ENCODE measurements at regions not wholly inside any gene's neighbourhood (a gene's known extent, or its start where the extent isn't known, plus 50 kb on each side); places are given as distances from the start of the nearest gene placed in this dataset.

DNA sequence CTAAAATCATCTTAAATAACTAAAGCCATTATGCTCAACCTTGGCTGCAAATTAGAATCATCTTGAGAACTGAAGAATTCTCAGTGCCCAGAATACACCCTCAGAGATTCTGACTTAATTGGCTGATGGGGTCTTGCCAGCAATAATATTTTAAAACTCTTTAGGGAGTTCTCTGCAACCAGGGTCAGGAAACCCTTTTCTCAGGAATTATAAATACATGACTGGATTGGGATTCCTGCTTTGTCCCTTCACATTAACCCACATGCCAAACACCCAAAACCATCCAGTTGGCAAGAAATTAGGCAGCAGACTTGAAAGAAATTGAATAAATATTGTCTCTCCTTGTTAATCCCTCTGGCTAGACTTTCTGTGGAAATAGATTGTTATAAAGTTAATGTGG, 482.3 kb upstream of the NECTIN3 start:
- H3K9ac ChIP-seq (ENCODE audit: low read length in 2 of 2): no peak overlapping the region
- H3K27me3 ChIP-seq (ENCODE audit: control insufficient read depth in 1 of 2, insufficient read depth in 2 of 2, low read length in 2 of 2): no peaks in the 10 kb centered on the region
- H3K9me3 ChIP-seq (ENCODE audit: control insufficient read depth in 2 of 2, low read length in 2 of 2): no peaks in the 10 kb centered on the region
- no peak overlapping the region for H3K27ac ChIP-seq (ENCODE audit: low read length)
- no peak overlapping the region for H3K4me3 ChIP-seq (ENCODE audit: low read length in 2 of 2)
- no peaks in the 10 kb centered on the region for H3K36me3 ChIP-seq (ENCODE audit: control insufficient read depth in 2 of 2, insufficient read depth in 2 of 2, low read length in 2 of 2)
- H3K4me1 ChIP-seq (ENCODE audit: control insufficient read depth, insufficient read depth, low read length): no peaks in the 10 kb centered on the region

DNA sequence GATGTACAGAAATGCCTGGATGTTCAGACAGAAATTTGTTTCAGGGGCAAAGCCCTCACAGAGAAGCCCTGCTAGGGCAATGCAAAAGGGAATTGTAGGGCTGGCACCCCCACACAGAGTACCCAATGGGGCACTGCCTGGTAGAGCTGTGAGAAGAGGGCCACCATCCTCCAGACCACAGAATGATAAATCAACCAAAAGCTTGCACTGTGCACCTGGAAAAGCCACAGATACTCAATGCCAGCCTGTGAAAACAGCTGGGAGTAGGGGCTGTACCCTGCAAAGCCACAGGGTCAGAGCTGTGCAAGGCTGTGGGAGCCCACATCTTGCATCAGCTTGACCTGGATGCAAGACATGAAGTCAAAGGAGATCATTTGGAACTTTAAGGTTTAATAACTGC, 477.9 kb upstream of the NECTIN3 start:
- H3K36me3 ChIP-seq (ENCODE audit: control insufficient read depth in 2 of 2, insufficient read depth in 2 of 2, low read length in 2 of 2): no peaks in the 10 kb centered on the region
- no peak overlapping the region for H3K4me3 ChIP-seq (ENCODE audit: low read length in 2 of 2)
- H3K27me3 ChIP-seq (ENCODE audit: control insufficient read depth in 1 of 2, insufficient read depth in 2 of 2, low read length in 2 of 2): no peaks in the 10 kb centered on the region
- no peak overlapping the region for H3K9ac ChIP-seq (ENCODE audit: low read length in 2 of 2)
- H3K4me1 ChIP-seq (ENCODE audit: control insufficient read depth, insufficient read depth, low read length): no peaks in the 10 kb centered on the region
- peaks cover 0 to 2% of the 10 kb centered on the region in 2 donors for H3K9me3 ChIP-seq (ENCODE audit: control insufficient read depth in 2 of 2, low read length in 2 of 2)
- no peak overlapping the region for H3K27ac ChIP-seq (ENCODE audit: low read length)

DNA sequence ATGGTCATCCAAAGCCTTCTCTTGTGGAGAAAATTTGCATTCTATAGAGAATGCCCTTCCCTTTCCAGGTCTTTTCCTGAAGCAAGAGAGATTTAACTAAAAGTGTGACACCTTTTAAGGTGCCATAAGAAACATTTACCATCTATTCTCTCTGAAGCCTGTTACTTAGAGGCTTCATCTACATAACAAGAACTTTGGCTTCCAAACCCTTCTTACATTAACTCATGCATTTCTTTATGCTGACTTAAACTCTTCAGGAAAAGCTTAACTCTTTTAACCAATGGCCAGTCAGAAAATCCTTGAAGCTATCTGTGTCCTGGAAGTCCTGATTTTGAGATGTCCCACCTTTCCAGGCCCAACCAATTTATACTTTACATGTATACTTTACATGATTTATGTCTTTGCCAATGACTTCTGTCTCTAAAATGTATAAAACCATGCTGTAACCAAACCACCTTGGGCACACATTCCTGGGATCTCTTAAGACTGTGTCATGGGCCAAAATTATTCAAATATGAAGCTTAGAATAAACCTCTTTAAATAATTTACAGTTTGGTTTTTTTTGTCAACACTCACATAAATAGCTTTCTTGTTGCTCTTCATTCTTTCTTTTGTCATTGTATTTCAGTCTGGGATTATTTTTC, 472.6 kb upstream of the NECTIN3 start:
- H3K27me3 ChIP-seq (ENCODE audit: control insufficient read depth in 1 of 2, insufficient read depth in 2 of 2, low read length in 2 of 2): no peaks in the 10 kb centered on the region
- H3K36me3 ChIP-seq (ENCODE audit: control insufficient read depth in 2 of 2, insufficient read depth in 2 of 2, low read length in 2 of 2): no peaks in the 10 kb centered on the region
- no peak overlapping the region for H3K4me3 ChIP-seq (ENCODE audit: low read length in 2 of 2)
- H3K27ac ChIP-seq (ENCODE audit: low read length): no peak overlapping the region
- no peaks in the 10 kb centered on the region for H3K4me1 ChIP-seq (ENCODE audit: control insufficient read depth, insufficient read depth, low read length)
- peaks cover 0 to 2% of the 10 kb centered on the region in 2 donors for H3K9me3 ChIP-seq (ENCODE audit: control insufficient read depth in 2 of 2, low read length in 2 of 2)
- no peak overlapping the region for H3K9ac ChIP-seq (ENCODE audit: low read length in 2 of 2)

DNA sequence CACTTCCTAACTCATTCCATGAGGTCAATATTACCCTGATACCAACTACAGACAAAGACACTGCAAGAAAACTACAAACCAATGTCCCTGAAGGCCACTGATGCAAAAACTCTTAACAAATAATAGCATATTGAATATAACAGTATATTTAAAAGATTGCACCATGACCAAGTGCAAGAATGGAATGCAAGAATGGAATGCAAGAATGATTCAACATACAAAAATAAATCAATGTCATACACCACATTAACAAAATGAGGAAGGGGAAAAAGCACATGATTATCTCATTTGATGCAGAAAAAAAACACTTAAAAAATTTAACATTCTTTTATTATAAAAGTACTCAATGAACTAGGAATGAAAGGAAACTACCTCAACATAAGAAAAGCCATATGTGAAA, 463.1 kb upstream of the NECTIN3 start:
- Histone ChIP-seq H3K4me1 (ENCODE audit: control insufficient read depth, insufficient read depth, low read length) (no peaks in the 10 kb centered on the region), H3K4me3 (ENCODE audit: low read length in 2 of 2) (no peak overlapping the region), H3K27ac (ENCODE audit: low read length) (no peak overlapping the region), H3K36me3 (ENCODE audit: control insufficient read depth in 2 of 2, insufficient read depth in 2 of 2, low read length in 2 of 2) (no peaks in the 10 kb centered on the region), H3K27me3 (ENCODE audit: control insufficient read depth in 1 of 2, insufficient read depth in 2 of 2, low read length in 2 of 2) (no peaks in the 10 kb centered on the region), H3K9me3 (ENCODE audit: control insufficient read depth in 2 of 2, low read length in 2 of 2) (no peaks in the 10 kb centered on the region), H3K9ac (ENCODE audit: low read length in 2 of 2) (no peak overlapping the region)

DNA sequence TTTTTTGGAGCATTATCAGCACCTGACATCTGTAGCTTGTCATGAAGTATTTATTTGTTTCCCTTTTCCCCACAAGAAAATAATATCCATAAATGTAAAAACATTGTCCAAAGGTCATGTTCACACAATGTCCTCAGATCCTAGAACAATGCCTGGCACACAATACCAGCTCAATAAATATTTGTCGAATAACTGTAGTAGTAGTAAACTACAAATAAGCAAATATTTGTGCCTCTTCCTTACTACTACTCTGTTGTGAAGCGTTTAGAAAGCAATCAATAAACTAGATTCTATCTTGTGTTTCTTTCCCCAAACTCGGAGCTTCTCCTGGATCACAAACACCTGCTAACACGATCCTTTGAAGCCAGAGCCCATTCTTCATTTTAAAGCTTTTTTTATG, 459.6 kb upstream of the NECTIN3 start:
- Histone ChIP-seq H3K27ac (ENCODE audit: low read length) (no peak overlapping the region), H3K4me1 (ENCODE audit: control insufficient read depth, insufficient read depth, low read length) (no peaks in the 10 kb centered on the region), H3K9me3 (ENCODE audit: control insufficient read depth in 2 of 2, low read length in 2 of 2) (no peaks in the 10 kb centered on the region), H3K27me3 (ENCODE audit: control insufficient read depth in 1 of 2, insufficient read depth in 2 of 2, low read length in 2 of 2) (no peaks in the 10 kb centered on the region), H3K4me3 (ENCODE audit: low read length in 2 of 2) (no peak overlapping the region), H3K36me3 (ENCODE audit: control insufficient read depth in 2 of 2, insufficient read depth in 2 of 2, low read length in 2 of 2) (no peaks in the 10 kb centered on the region), H3K9ac (ENCODE audit: low read length in 2 of 2) (no peak overlapping the region)

DNA sequence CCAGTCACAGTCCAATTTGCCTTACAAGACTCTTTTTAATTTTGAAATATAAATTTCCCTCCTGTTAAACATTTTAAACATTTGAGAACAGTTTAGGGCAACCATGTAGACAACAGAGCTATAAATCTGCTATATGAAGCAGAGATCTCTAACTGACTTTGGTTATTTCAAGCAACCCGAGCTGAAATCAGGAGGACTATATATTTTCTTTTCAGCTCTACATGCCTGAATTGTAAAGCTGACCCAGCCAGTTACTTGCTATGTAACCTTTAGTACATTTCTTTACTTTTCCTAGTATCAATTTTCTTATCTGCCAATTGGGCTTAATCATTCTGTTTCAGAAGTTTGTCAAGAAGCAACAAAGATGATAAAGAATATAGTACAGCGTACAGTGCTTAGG, 457.4 kb upstream of the NECTIN3 start:
- H3K27me3 ChIP-seq (ENCODE audit: control insufficient read depth in 1 of 2, insufficient read depth in 2 of 2, low read length in 2 of 2): no peaks in the 10 kb centered on the region
- H3K4me1 ChIP-seq (ENCODE audit: control insufficient read depth, insufficient read depth, low read length): no peaks in the 10 kb centered on the region
- H3K4me3 ChIP-seq (ENCODE audit: low read length in 2 of 2): no peak overlapping the region
- no peaks in the 10 kb centered on the region for H3K9me3 ChIP-seq (ENCODE audit: control insufficient read depth in 2 of 2, low read length in 2 of 2)
- H3K27ac ChIP-seq (ENCODE audit: low read length): no peak overlapping the region
- H3K9ac ChIP-seq (ENCODE audit: low read length in 2 of 2): no peak overlapping the region
- no peaks in the 10 kb centered on the region for H3K36me3 ChIP-seq (ENCODE audit: control insufficient read depth in 2 of 2, insufficient read depth in 2 of 2, low read length in 2 of 2)

DNA sequence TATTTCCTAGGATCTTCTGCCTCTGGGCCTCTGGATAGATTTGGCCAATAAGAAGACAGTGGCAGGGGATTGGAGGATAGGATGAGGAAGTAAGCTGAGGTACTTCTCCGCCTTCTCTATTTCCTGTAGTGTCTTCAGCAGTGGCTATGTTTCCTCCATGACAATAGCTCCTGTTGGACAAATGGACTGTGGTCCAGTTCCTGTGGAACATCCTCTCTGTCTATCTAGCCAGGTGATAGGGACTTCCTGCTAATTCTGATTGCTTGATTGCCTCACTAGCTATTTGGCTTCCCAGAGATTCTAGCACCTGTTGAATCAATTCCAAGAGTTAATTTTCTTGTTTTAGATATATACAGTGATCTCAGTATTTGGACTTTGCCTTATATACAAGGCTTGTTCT, 456.2 kb upstream of the NECTIN3 start:
- Histone ChIP-seq H3K9ac (ENCODE audit: low read length in 2 of 2) (no peak overlapping the region), H3K4me1 (ENCODE audit: control insufficient read depth, insufficient read depth, low read length) (no peaks in the 10 kb centered on the region), H3K9me3 (ENCODE audit: control insufficient read depth in 2 of 2, low read length in 2 of 2) (no peaks in the 10 kb centered on the region), H3K4me3 (ENCODE audit: low read length in 2 of 2) (no peak overlapping the region), H3K27ac (ENCODE audit: low read length) (no peak overlapping the region), H3K27me3 (ENCODE audit: control insufficient read depth in 1 of 2, insufficient read depth in 2 of 2, low read length in 2 of 2) (no peaks in the 10 kb centered on the region), H3K36me3 (ENCODE audit: control insufficient read depth in 2 of 2, insufficient read depth in 2 of 2, low read length in 2 of 2) (no peaks in the 10 kb centered on the region)

DNA sequence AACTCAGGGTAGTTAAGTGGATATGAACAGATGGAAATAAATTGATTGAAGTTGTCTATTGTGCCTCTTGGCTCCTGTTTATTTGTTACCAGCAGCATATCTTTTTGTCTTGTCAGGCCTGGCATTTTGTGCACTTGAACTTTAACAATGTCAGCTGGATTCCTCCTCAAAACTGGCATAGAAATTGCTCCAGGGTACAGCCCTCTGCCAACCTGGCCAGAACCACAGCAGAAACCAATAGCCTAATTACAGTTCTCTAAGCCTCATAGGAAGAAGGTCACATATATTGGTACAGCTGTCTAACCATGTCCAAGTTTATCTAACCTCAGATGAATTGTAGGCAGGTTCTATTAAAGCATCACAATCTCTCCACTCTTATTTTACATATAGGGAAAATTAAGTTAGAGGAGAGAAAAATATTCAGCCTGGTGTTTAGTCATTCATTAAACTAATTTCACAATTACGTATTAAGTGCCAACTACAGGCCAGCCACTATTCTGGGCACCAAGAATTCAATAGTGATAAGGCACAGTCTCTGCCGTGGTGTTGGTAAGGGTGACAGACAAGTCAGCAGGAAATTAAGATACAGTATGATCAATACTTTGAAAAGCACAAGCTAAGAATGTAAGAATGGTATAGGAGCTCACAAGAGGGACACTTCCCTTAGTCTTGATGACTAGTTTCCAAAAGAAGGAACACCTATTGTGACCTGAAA, 452.9 kb upstream of the NECTIN3 start:
- no peak overlapping the region for H3K4me3 ChIP-seq (ENCODE audit: low read length in 2 of 2)
- no peaks in the 10 kb centered on the region for H3K27me3 ChIP-seq (ENCODE audit: control insufficient read depth in 1 of 2, insufficient read depth in 2 of 2, low read length in 2 of 2)
- H3K36me3 ChIP-seq (ENCODE audit: control insufficient read depth in 2 of 2, insufficient read depth in 2 of 2, low read length in 2 of 2): no peaks in the 10 kb centered on the region
- H3K9ac ChIP-seq (ENCODE audit: low read length in 2 of 2): no peak overlapping the region
- H3K4me1 ChIP-seq (ENCODE audit: control insufficient read depth, insufficient read depth, low read length): no peaks in the 10 kb centered on the region
- no peaks in the 10 kb centered on the region for H3K9me3 ChIP-seq (ENCODE audit: control insufficient read depth in 2 of 2, low read length in 2 of 2)
- H3K27ac ChIP-seq (ENCODE audit: low read length): no peak overlapping the region

DNA sequence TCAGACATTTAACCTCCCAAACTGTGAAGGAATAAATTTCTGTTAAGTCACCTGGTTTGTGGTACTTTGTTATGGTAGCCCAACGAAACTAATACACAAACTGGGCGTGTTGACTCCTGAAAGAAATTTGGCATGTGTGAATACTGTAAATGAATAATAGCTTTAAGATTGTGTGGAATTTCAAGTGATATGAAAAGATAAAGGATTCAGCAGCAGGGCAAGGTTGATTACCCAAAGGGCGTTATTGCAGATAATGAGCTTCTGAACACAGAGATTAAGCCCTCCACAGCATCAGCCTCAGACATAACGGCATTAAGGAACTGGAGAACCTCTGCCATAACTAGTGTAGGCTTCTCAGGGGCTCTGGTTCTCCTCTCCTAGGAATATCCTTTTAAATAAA, 451.5 kb upstream of the NECTIN3 start:
- Histone ChIP-seq H3K27ac (ENCODE audit: low read length) (no peak overlapping the region), H3K36me3 (ENCODE audit: control insufficient read depth in 2 of 2, insufficient read depth in 2 of 2, low read length in 2 of 2) (no peaks in the 10 kb centered on the region), H3K27me3 (ENCODE audit: control insufficient read depth in 1 of 2, insufficient read depth in 2 of 2, low read length in 2 of 2) (no peaks in the 10 kb centered on the region), H3K9ac (ENCODE audit: low read length in 2 of 2) (no peak overlapping the region), H3K4me3 (ENCODE audit: low read length in 2 of 2) (no peak overlapping the region), H3K9me3 (ENCODE audit: control insufficient read depth in 2 of 2, low read length in 2 of 2) (no peaks in the 10 kb centered on the region), H3K4me1 (ENCODE audit: control insufficient read depth, insufficient read depth, low read length) (no peaks in the 10 kb centered on the region)

DNA sequence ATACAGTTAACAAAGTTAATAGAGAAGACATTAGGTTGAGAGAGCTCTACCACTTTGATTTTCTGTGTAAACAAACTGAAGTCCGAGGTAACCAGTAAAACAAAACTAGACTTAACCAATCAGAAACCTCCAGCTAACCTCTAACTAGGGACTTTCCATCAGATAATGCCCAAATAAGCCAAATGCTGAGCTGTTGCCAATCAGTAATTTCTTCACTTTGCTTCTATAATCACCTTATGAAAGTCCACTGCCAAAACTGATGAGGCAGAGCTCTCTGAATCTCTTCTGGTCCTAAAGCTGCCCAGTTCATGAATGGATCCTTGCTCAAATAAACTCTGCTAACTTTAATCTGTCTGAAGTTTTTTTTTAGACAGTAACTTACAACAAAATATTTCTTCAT, 448.0 kb upstream of the NECTIN3 start:
- no peaks in the 10 kb centered on the region for H3K4me1 ChIP-seq (ENCODE audit: control insufficient read depth, insufficient read depth, low read length)
- H3K27me3 ChIP-seq (ENCODE audit: control insufficient read depth in 1 of 2, insufficient read depth in 2 of 2, low read length in 2 of 2): no peaks in the 10 kb centered on the region
- no peak overlapping the region for H3K9ac ChIP-seq (ENCODE audit: low read length in 2 of 2)
- no peaks in the 10 kb centered on the region for H3K9me3 ChIP-seq (ENCODE audit: control insufficient read depth in 2 of 2, low read length in 2 of 2)
- H3K27ac ChIP-seq (ENCODE audit: low read length): no peak overlapping the region
- H3K36me3 ChIP-seq (ENCODE audit: control insufficient read depth in 2 of 2, insufficient read depth in 2 of 2, low read length in 2 of 2): no peaks in the 10 kb centered on the region
- no peak overlapping the region for H3K4me3 ChIP-seq (ENCODE audit: low read length in 2 of 2)

DNA sequence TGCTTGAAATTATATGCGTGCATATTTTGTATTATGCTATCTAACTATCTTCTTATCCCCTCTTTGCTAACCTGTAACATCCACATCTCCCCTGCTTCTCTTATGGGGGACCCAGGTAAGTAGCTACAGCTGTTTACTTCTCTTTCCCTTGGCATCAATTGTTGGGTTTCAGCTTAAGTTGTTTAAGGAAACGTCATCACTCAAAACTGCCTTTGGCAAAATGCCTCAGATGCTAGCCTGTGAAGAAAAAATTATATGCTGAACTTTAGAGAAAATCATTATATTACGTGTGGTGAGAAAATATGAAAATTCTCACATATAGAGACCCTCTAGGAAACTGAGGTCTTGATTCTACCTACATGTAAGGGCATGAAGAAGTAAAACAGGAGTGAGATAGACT, 447.0 kb upstream of the NECTIN3 start:
- Histone ChIP-seq H3K4me1 (ENCODE audit: control insufficient read depth, insufficient read depth, low read length) (no peaks in the 10 kb centered on the region), H3K4me3 (ENCODE audit: low read length in 2 of 2) (no peak overlapping the region), H3K27me3 (ENCODE audit: control insufficient read depth in 1 of 2, insufficient read depth in 2 of 2, low read length in 2 of 2) (no peaks in the 10 kb centered on the region), H3K9ac (ENCODE audit: low read length in 2 of 2) (no peak overlapping the region), H3K9me3 (ENCODE audit: control insufficient read depth in 2 of 2, low read length in 2 of 2) (no peaks in the 10 kb centered on the region), H3K36me3 (ENCODE audit: control insufficient read depth in 2 of 2, insufficient read depth in 2 of 2, low read length in 2 of 2) (no peaks in the 10 kb centered on the region), H3K27ac (ENCODE audit: low read length) (no peak overlapping the region)

Measured in stomach smooth muscle (tissue), 2 donors.